Left ventricle myocardium inferior (tissue), 1 donor: ENCODE measurements at regions not wholly inside any gene's neighbourhood (a gene's known extent, or its start where the extent isn't known, plus 50 kb on each side); places are given as distances from the start of the nearest gene placed in this dataset.

Experiments
- DNase-seq: peaks from one replicate; pipeline ENCODE4 v3.0.0-alpha.2; 2020
- H3K27ac ChIP-seq: fragments of 200-600 bp; replicated peaks from 2 replicates; pipeline ENCODE4 v1.8.0; 2021
- H3K27me3 ChIP-seq: fragments of 200-600 bp; 2 replicates; pipeline ENCODE4 v1.8.0; 2021; ENCODE audit warnings: low read depth
- H3K36me3 ChIP-seq: fragments of 200-600 bp; 2 replicates; pipeline ENCODE4 v1.8.0; 2021
- H3K4me1 ChIP-seq: fragments of 200-600 bp; 2 replicates; pipeline ENCODE4 v1.8.0; 2021
- H3K4me3 ChIP-seq: fragments of 200-600 bp; 2 replicates; pipeline ENCODE4 v1.8.0; 2021; ENCODE audit warnings: mild to moderate bottlenecking, moderate library complexity
- H3K9me3 ChIP-seq: fragments of 200-600 bp; replicated peaks from 2 replicates; pipeline ENCODE4 v1.8.0; 2021
- intact Hi-C: fragments of 100-400 bp; cut with micrococcal nuclease; formaldehyde crosslinking; loops from one replicate; pipeline ENCODE4 v1.11.0; 2022
- TF ChIP-seq, protein P1 (sequence below): fragments of 200-600 bp; IDR thresholded peaks from 2 replicates; pipeline ENCODE4 v1.8.0; 2021; ENCODE audit warnings: antibody characterized with exemption, mild to moderate bottlenecking, borderline replicate concordance
- donor health status: DM: no; HTN: yes; CAD: no; lungs with severe emphysema.

DNA sequence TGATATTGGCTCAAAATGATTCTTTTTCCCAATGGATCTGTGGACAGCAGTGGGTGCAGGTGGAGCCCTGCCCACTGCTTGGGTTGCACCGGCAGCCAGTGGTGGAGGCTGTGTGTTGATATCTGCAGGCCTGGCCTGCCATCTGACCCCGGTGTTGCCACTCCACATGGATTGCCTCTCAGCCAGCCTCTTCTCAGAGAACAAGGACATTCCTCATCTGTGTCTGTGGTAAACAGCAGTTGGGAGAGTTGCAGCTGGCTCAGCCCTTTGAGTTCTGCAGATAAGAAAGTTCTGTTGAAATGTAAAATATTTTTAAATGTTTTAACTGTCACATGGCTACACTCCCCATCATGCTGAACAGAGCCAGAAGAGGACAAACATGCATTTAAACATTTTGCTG lies 374.9 kb upstream of the CELF2 start:
- no peaks in the 10 kb centered on the region for H3K27me3 ChIP-seq

DNA sequence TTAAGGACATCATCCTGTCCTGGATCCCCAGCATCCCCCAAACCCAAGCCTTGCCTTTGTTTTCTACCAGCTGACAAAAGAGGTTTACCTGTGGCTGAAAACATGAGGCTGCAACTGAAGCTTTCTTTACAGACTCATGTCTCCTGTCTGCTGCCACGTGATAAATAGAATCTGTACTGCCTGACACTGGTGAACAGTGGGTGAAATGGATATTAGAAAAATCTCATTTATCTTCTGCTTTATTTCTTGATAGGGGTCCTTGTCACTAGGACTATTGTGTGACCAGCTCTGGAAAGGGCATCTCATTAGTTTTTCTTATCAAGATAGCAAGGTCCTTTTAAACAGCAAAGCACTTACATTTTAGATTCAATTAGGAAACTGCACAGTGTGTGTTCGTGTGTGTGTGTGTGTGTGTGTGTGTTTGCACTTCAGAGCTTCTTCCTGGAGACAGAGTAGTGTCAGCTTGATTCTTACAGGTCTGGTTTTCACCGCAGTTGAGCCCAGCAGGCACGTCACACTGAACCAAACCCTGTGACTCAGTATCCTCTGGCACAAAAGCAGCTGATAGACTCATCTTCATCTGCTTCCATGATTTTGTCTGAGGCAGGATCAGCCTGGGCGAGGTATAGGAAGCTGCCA lies 373.5 kb upstream of the CELF2 start:
- intact Hi-C loops = no loop called here
- H3K4me1 ChIP-seq = peaks cover 35% of the 10 kb centered on the region

More for the DNA sequence above, 374.9 kb upstream of the CELF2 start:
- H3K4me3 ChIP-seq = no peak overlapping the region
- peak; percentile 78 for DNase-seq
- H3K4me1 ChIP-seq = peaks cover 35% of the 10 kb centered on the region
- H3K27ac ChIP-seq = peak overlapping the region; percentile 85
- intact Hi-C loops = no loop called here
- TF ChIP-seq, protein P1, sequence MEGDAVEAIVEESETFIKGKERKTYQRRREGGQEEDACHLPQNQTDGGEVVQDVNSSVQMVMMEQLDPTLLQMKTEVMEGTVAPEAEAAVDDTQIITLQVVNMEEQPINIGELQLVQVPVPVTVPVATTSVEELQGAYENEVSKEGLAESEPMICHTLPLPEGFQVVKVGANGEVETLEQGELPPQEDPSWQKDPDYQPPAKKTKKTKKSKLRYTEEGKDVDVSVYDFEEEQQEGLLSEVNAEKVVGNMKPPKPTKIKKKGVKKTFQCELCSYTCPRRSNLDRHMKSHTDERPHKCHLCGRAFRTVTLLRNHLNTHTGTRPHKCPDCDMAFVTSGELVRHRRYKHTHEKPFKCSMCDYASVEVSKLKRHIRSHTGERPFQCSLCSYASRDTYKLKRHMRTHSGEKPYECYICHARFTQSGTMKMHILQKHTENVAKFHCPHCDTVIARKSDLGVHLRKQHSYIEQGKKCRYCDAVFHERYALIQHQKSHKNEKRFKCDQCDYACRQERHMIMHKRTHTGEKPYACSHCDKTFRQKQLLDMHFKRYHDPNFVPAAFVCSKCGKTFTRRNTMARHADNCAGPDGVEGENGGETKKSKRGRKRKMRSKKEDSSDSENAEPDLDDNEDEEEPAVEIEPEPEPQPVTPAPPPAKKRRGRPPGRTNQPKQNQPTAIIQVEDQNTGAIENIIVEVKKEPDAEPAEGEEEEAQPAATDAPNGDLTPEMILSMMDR = no peak
- no peaks in the 10 kb centered on the region for H3K9me3 ChIP-seq
- H3K36me3 ChIP-seq = no peaks in the 10 kb centered on the region

DNA sequence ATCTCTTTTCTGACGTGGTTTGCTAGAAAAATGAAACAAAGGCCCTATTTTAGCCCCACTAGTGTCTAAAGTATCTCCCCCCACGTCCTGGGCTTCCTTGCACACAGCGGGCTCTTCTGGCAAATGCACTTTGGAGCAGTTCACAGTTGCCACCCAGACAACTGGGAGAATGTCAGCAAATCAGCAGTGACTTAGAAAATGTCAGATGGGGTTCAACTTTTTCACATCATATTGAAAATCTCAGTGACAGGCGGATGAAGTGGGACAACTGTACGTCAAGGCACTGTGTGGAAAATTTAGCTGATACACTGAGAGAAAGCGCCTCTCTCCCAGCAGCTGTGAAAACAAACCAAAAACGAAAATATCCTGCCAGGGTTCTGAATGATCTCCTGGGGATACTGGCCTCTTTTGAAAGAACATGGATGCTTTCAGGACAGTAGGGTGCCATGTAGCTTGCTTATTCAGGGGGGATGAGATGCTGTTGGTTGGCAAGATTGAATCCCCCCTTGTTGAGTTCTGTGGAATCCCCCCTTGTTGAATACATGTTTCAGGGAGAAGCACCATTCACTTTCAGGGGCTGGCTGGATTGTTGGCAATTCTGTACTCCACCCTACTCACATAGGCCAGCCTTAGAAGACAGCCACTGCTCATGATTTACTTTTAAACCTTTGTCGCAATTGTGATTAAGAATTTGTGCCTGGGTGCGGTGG lies 372.8 kb upstream of the CELF2 start:
- peaks cover 35% of the 10 kb centered on the region for H3K4me1 ChIP-seq
- H3K4me3 ChIP-seq = no peak overlapping the region
- peak overlapping the region; percentile 85 for H3K27ac ChIP-seq
- intact Hi-C loops = no loop called here
- H3K36me3 ChIP-seq = no peaks in the 10 kb centered on the region
- TF ChIP-seq, protein P1 = no peak
- DNase-seq = no peak
- H3K9me3 ChIP-seq = no peaks in the 10 kb centered on the region
- no peaks in the 10 kb centered on the region for H3K27me3 ChIP-seq

More for the DNA sequence above, 373.5 kb upstream of the CELF2 start:
- H3K27ac ChIP-seq = peak overlapping the region; percentile 85
- no peaks in the 10 kb centered on the region for H3K27me3 ChIP-seq
- no peaks in the 10 kb centered on the region for H3K9me3 ChIP-seq
- H3K36me3 ChIP-seq = no peaks in the 10 kb centered on the region
- no peak overlapping the region for H3K4me3 ChIP-seq
- DNase-seq = no peak
- TF ChIP-seq, protein P1 = no peak

DNA sequence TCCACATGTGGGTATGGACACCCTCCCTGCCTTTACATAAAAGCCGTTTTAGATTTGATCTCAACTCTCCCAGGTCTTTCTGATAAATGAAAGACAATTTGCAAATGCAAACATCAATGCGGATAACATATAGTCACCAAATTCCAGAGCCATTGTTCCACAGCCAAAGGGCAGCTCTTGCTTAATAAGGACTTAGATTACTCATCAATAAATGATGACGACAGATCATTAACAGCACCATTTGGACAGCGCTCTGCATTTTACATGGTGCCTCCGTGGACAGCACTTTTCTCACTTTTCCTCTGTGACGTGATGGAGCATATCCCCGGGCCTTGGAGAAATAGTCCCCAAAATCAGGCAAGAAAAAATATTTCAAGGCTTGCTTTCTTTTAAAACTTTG lies 370.3 kb upstream of the CELF2 start:
- TF ChIP-seq, protein P1 = no peak
- Histone ChIP-seq H3K27me3 (no peaks in the 10 kb centered on the region), H3K9me3 (no peaks in the 10 kb centered on the region), H3K4me1 (peaks cover 25% of the 10 kb centered on the region), H3K27ac (no peak overlapping the region), H3K36me3 (no peaks in the 10 kb centered on the region), H3K4me3 (no peak overlapping the region)
- no peak for DNase-seq
- intact Hi-C loops = no loop called here

DNA sequence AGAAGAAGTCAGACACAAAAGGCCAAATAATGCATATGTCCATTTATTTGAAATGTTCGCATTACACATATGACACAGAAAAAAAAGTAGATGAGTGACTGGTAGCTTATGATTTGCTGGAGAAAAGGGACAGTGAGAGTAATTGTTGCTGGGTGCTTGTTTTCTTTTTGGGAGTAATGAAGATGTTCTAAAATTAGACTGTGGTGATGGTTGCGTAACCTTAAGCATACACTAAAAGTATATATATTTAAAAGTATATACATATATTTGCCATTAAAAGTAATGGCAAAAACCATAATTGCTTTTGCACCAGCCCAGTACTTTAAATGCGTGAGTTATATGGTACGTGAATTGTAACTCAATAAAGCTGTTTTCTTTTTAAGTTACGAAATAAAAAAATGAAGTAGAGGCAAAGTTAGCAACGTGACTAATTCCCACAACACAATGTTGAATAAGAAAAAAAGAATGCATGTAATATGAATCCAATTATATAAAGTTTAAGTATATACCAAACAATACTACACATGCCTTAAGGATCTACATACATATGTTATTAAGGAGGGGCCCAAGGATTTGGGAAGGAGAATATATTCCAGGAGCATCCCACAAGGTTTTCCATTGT lies 360.4 kb upstream of the CELF2 start:
- peak overlapping the region; percentile 60 for H3K27ac ChIP-seq
- no peak for DNase-seq
- no peak overlapping the region for H3K4me3 ChIP-seq
- no peaks in the 10 kb centered on the region for H3K27me3 ChIP-seq
- intact Hi-C loops = no loop called here
- no peaks in the 10 kb centered on the region for H3K36me3 ChIP-seq
- peaks cover 11% of the 10 kb centered on the region for H3K9me3 ChIP-seq
- TF ChIP-seq, protein P1 = no peak
- H3K4me1 ChIP-seq = peaks cover 16% of the 10 kb centered on the region
